HG02981 (cell line): ENCODE measurements at regions not wholly inside any gene's neighbourhood (a gene's known extent, or its start where the extent isn't known, plus 50 kb on each side); places are given as distances from the start of the nearest gene placed in this dataset.

Source experiments
- ATAC-seq: cut with Tn5 transposase; IDR thresholded peaks from one replicate; pipeline ENCODE4 v1.9.1; 2021; ENCODE audit warnings: mild to moderate bottlenecking, moderate library complexity; ENCODE audit not compliant: unreplicated experiment

GRCh38 chr1:229191066-229191674 lies 79.7 kb upstream of the RAB4A start:
- ATAC-seq, result no peak

DNA sequence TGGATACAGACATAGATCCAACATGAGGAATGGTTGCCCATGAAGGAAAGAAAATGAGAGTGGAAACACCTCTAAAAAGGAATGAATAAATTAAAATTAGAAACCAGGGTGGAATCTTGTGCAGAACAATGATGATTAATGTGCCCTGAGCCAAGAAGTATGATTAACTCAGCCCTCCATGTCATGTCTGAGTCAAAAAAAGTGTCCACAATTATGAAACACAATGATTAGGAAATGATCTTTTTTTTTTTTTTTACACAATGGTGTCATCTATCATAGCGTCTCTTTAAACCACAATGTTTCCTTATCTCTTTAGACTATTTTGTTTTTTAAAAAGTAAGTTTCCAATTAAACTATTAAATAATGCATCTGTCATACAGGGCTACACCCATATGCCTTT lies 78.9 kb upstream of the RAB4A start:
- ATAC-seq, result no peak

DNA sequence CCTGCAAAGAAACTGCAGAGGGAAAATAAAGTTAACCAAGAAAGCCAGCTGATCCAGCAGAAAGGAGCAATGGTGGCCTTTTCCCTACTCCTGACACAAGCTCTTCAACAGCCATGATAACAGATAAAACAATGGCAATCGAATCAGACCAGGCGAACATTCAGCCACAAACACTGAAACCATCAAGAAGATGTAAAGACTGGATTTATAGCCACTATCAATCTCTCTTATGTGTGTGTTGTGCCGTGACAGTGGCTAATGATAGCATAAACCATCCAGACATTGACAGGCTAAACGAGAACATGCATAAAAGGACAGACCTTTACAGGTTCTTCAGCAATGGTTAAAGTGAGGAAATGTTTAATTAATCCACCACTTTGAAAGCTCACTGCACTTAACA lies 78.1 kb upstream of the RAB4A start:
- ATAC-seq, result no peak

- ATAC-seq, result no peak
Observed at GRCh38 chr1:229194096-229194495, 76.8 kb upstream of the RAB4A start.

GRCh38 chr1:229195246-229195645 lies 75.7 kb upstream of the RAB4A start:
- ATAC-seq, result no peak

DNA sequence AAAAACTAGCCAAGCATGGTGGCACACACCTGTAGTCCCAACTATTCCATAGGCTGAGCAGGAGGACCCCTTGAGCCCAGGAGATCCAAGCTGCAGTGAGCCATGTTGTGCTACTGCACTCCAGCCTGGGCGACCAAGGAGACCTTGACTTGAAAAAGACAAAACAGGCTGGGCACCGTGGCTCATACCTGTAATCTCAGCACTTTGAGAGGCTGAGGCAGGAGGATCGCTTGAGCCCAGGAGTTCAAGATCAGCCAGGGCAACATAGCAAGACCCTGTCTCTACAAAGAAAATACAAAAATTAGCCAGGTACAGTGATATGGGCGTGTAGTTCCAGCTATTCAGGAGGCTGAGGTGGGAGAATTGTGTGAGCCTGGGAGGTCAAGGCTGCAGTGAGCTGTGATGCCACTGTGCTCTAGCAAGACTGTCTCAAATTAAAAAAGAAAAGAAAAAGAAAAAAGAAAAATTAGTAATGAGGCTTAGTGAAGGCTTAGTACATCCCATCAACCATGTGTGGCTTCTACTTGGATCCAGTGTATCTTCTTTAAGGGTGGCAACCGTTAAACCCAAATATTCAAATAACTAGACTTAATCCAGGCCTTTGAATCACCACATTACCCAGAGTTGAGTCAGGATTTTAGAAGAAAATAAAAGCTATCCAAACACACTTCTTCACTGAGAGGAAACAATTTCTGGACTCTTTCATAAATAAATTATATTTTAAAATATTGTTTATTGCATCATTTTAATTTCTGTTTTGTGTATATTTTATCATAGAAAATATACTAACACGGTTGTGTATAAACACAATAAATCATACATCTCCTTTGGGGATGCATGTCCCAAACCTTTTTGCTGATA lies 74.3 kb upstream of the RAB4A start:
- no peak for ATAC-seq

DNA sequence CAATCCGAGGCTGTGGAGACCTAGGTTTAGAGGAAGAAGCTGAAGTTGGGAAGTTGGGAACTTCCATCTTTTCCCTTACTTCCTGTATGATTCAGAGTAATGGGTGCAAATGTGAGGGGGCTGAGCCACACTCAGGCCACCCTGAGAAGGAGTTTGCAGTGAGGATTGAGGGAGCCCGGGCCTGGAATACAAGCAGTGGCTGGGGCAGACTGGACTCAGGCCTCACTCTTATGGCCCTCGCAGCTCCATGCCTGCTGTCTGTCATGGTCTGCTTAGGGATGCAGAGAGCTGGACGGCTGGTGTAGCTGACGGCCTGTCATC lies 73.7 kb upstream of the RAB4A start:
- ATAC-seq, result no peak

DNA sequence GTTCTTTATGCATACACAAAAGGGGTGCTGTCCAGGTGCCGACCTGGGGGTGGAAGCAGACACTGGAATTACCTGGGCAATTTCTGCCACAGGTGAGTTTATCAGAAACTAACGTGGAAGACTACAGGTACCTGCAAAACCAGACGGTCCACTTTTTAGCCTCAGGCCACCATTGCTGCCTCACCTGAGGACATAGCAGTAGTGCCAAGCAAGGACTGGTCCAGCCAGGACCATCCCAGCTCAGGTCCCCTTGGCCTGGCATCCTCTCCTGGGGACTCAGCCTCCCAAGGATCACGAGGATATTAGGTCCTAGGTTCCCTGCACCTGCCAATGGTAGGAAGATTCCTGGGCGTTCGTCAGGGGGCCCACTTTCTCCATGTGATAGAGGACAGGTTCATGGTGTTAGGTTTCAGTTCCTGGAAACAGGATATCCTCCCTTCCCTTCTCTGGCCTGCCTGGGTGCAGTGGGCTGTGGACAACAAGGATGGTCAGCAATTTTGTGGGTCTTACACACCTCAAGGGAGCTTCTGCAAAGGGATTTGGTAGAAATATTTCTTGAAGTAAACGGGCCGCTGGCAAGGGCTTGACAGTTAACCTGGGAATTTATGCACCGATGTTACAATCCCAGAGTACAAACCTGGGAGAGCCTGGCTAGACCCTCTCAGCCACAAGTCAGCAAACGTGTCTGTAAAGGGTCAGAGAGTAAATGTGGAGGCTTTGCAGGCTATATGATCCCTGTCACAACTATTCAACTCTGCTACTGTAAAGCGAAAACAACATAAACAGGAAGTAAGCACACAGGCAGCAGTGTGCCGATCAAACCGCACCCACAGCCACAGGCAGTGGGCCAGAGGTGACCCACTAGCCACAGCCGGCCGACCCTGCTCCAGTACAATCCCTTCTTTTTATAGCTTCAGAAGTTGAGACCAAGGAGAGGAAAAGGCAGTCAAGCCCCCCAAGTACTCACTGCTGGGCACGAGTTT lies 71.4 kb upstream of the RAB4A start:
- ATAC-seq, result no peak

DNA sequence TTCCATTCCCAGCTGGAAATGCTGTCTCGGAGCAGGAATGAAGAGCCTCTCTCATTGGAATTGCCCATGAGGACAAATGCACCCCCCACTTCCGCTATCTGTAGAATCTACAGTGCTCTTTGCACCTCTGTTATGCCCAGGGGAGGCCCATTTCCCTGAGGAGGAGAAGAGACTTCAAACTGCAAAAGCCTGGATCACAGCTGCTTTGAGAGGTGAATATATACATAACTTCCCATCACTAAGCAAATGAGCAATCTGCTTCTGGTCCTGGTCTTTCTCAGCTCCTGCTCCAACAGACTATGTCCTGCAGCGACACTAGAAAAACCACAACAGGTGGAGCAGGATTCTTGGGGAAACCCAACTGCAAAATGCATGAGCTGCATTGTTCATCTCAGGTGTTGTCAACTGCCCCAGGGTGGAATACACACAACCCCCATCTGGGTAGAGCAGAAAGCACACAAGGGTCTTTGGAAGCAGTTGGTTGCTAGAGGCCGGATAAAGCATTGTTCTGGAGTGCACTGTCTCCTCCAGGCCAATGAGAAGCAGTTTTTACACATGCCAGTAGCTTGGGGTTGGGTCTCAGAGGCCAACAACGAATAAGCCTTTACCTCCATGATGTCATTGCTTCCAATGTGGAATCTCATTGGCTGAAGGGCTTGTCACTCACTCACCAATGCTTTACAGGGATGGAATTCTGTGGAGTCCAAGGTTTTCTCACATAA lies 67.7 kb upstream of the RAB4A start:
- no peak for ATAC-seq

GRCh38 chr1:229203991-229204632 lies 66.8 kb upstream of the RAB4A start:
- ATAC-seq, result no peak

GRCh38 chr1:229204921-229205777 lies 65.8 kb upstream of the RAB4A start:
- no peak for ATAC-seq

GRCh38 chr1:229205854-229206253 lies 65.1 kb upstream of the RAB4A start:
- ATAC-seq, result no peak

DNA sequence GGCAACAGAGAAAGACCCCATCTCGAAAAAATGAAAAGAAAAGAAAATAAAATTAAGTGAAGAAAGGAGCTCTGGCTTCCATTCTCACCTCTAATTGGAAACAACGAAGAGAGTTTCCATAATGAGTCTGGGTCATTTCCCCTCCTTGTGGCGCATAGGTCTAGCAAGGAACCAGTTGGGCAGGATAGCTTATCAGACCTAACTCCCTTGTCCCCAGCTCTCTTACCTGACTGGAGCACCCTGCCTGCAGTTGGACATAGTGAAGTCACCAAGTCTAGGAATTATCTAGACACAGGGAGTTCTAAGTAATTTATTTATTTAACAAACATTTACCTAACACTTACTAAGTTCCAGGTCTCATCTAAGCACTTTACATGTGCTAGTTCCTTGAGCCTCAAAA lies 63.0 kb upstream of the RAB4A start:
- no peak for ATAC-seq

DNA sequence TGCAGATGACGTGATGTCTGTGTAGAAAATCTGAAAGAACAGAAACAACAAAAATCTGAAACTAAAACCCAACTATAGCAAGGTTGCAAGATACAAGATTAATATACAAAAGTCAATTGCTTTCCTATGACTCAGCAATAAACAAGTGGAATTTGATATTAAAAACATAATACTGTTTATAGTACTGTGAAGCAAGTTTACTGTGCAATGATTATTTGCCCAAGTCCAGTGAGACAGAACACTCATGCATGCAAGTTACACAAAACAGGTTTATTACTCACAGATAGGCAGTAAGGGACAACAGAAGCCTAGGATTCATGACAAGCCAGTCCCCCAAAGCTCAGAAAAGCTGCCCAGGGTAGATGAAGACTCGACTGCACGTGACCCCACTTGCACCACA lies 62.4 kb upstream of the RAB4A start:
- no peak for ATAC-seq

GRCh38 chr1:229209386-229209785 lies 61.5 kb upstream of the RAB4A start:
- no peak for ATAC-seq

GRCh38 chr1:229209816-229210215 lies 61.1 kb upstream of the RAB4A start:
- ATAC-seq, result no peak

GRCh38 chr1:229210844-229211243 lies 60.1 kb upstream of the RAB4A start:
- no peak for ATAC-seq

GRCh38 chr1:229213797-229214196 lies 57.1 kb upstream of the RAB4A start:
- ATAC-seq, result no peak

GRCh38 chr1:229217716-229218115 lies 53.2 kb upstream of the RAB4A start:
- ATAC-seq, result no peak
